ENCODE measurements at regions not wholly inside any gene's neighbourhood (a gene's known extent, or its start where the extent isn't known, plus 50 kb on each side); places are given as distances from the start of the nearest gene placed in this dataset.
"Not testable (repeated sequence)": the region's sequence is repeated elsewhere in the genome, so short reads cannot be mapped to it uniquely, and the experiment has no call there.

DNA sequence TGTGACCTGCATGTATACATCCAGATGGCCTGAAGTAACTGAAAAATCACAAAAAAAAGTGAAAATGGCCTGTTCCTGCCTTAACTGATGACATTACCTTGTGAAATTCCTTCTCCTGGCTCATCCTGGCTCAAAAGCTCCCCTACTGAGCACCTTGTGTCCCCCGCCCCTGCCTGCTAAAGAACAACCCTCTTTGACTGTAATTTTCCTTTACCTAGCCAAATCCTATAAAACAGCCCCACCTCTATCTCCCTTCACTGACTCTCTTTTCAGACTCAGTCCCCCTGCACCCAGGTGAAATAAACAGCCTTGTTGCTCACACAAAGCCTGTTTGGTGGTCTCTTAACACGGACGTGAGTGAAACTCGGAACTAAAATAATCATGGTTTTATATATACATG lies 1916.0 kb downstream of the C4orf33 start:
- TF ChIP-seq, protein P1, sequence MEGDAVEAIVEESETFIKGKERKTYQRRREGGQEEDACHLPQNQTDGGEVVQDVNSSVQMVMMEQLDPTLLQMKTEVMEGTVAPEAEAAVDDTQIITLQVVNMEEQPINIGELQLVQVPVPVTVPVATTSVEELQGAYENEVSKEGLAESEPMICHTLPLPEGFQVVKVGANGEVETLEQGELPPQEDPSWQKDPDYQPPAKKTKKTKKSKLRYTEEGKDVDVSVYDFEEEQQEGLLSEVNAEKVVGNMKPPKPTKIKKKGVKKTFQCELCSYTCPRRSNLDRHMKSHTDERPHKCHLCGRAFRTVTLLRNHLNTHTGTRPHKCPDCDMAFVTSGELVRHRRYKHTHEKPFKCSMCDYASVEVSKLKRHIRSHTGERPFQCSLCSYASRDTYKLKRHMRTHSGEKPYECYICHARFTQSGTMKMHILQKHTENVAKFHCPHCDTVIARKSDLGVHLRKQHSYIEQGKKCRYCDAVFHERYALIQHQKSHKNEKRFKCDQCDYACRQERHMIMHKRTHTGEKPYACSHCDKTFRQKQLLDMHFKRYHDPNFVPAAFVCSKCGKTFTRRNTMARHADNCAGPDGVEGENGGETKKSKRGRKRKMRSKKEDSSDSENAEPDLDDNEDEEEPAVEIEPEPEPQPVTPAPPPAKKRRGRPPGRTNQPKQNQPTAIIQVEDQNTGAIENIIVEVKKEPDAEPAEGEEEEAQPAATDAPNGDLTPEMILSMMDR (conservative IDR thresholded peaks at IDR 0.05; ENCODE audit: low read depth, low read length): not testable (repeated sequence)
- TF ChIP-seq EZH2 (IDR thresholded peaks at IDR 0.05; ENCODE audit: borderline replicate concordance, low read depth, low read length, poor library complexity, severe bottlenecking): not testable (repeated sequence)

All from A673 (cell line).